ENCODE measurements at regions not wholly inside any gene's neighbourhood (a gene's known extent, or its start where the extent isn't known, plus 50 kb on each side); places are given as distances from the start of the nearest gene placed in this dataset.

DNA sequence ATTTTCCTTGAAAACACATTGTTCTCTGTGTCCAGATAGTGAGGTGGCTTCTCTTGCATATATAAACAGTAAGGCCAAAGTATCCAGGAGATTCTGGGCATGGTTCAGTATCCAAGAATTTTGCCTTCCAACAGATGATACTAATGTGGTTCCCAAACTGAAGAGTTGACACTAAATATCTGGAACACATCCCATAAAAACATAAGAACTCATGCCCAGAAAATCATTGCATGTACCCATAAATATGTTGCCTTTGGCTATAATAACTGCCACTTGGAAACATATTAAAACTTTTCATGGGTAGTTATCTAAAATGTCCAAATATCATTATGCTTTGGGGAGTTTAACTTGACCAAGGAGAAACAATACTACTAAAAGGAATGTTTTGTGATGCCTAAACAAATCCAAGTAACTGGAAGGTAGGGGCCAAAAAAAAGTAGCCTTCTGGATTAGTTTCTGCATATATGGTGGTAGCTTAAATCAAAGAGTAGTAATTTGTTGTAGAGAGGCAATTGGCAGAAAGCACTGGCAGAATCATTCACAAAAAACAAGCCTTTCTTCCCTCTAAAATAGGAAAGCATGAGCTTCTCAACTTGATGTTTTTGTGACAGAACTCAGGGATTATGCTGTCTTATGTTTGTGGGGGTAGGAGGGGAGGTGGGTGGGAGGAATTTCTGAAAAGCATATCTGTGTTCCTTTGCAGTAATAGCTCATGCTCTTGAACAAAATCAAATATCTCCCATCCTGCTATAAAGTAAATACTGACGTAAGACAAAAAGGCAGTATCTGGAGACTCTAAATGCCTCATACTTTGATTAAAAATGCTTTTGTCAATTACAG is 753.9 kb downstream of the TUSC7 start:
- H3K36me3 Mint-ChIP-seq, result no peaks in the 10 kb centered on the region
- no peak for ATAC-seq

GRCh38 chr3:117471831-117472230 is 762.3 kb downstream of the TUSC7 start:
- Mint-ChIP-seq H3K4me3 (no peak overlapping the region), H3K9me3 (peaks cover 9% of the 10 kb centered on the region), H3K4me1 (ENCODE audit: low read depth in 2 of 2) (no peaks in the 10 kb centered on the region), H3K27ac (no peak overlapping the region), H3K36me3 (peaks cover 4% of the 10 kb centered on the region), H3K27me3 (no peaks in the 10 kb centered on the region)
- DNase-seq (ENCODE audit: low spot score) (no peak), ATAC-seq (no peak)

More for the DNA sequence above, 753.9 kb downstream of the TUSC7 start:
- Mint-ChIP-seq H3K27me3 (no peaks in the 10 kb centered on the region), H3K4me3 (no peak overlapping the region), H3K27ac (no peak overlapping the region), H3K9me3 (peaks cover 11% of the 10 kb centered on the region), H3K4me1 (ENCODE audit: low read depth in 2 of 2) (no peaks in the 10 kb centered on the region)
- no peak for DNase-seq (ENCODE audit: low spot score)

DNA sequence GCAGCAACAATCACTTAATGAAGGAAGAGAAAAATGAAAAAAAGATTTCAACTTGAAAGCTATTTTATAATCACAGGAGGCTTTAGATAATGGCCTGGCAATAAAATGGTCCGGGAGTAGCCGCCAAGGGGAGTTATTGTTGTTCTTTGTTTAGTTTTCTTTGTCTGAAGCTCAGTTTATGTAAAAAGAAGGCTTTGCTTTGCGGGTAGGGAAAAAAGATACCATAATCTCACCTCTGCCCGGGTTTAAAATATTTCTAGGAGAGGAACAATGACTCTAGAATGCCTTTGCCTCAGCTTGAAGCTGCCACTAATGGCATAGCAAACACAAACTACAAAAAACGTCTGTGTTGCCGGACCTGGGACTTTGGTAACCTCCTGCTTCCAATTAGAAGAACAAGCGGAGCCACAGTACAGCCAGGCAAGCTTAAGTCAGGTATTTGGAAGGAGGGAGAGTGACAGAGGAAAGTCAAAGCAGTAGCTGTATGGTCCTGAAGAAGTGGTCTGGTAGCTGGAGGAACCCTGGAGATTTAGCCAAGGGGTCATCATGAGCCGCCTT is 764.5 kb downstream of the TUSC7 start:
- ATAC-seq, result no peak
- H3K4me1 Mint-ChIP-seq (ENCODE audit: low read depth in 2 of 2), result no peaks in the 10 kb centered on the region
- DNase-seq (ENCODE audit: low spot score), result no peak
- peaks cover 4% of the 10 kb centered on the region for H3K36me3 Mint-ChIP-seq
- peaks cover 9% of the 10 kb centered on the region for H3K9me3 Mint-ChIP-seq
- no peaks in the 10 kb centered on the region for H3K27me3 Mint-ChIP-seq
- H3K27ac Mint-ChIP-seq, result no peak overlapping the region
- no peak overlapping the region for H3K4me3 Mint-ChIP-seq

DNA sequence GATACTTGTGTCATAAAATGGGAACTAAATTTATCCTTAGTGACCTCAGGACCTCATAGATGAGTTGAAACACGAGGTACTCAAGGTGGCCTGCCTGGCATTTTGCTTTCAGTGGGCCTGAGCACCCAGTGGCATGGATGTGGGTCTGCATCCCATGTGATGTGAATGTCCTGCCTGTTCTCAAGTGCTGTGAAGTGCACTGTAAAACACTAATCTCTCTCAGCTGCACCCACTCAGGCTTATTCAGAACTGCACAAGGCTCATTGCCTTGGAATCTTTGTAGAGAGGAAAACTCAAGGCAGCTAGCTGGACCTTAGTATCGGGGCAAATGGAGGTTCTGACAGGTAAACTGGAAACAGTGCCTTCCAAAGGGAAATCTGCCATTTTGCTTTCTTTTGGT is 767.0 kb downstream of the TUSC7 start:
- Mint-ChIP-seq H3K27me3 (no peaks in the 10 kb centered on the region), H3K36me3 (peaks cover 4% of the 10 kb centered on the region), H3K9me3 (peaks cover 13% of the 10 kb centered on the region), H3K27ac (no peak overlapping the region), H3K4me1 (ENCODE audit: low read depth in 2 of 2) (no peaks in the 10 kb centered on the region), H3K4me3 (no peak overlapping the region)
- ATAC-seq (no peak), DNase-seq (ENCODE audit: low spot score) (no peak)

GRCh38 chr3:117477214-117477755 is 767.7 kb downstream of the TUSC7 start:
- no peak overlapping the region for H3K4me3 Mint-ChIP-seq
- peaks cover 4% of the 10 kb centered on the region for H3K36me3 Mint-ChIP-seq
- H3K9me3 Mint-ChIP-seq, result peaks cover 13% of the 10 kb centered on the region
- no peak overlapping the region for H3K27ac Mint-ChIP-seq
- H3K27me3 Mint-ChIP-seq, result no peaks in the 10 kb centered on the region
- DNase-seq (ENCODE audit: low spot score), result no peak
- no peak for ATAC-seq
- no peaks in the 10 kb centered on the region for H3K4me1 Mint-ChIP-seq (ENCODE audit: low read depth in 2 of 2)

DNA sequence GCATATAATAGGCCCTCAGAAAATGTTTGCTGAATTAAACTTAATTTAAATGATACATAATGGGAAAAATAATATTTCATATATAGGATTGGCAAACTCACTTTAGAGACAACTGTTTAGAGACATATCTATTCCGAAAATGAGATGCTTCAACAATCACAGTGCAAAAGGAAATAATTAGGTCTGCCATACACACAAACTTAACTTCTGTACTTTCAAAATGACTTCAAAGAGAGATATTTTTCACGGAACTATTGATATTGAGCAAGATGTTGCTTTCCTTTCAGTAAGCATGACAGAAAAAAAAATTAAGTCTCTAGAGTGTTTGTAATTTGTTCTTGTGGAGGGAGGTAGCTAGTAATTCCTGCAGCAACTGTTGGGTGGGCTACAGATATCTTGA is 769.5 kb downstream of the TUSC7 start:
- H3K27ac Mint-ChIP-seq, result no peak overlapping the region
- peaks cover 4% of the 10 kb centered on the region for H3K36me3 Mint-ChIP-seq
- no peak for ATAC-seq
- H3K9me3 Mint-ChIP-seq, result peaks cover 14% of the 10 kb centered on the region
- H3K4me1 Mint-ChIP-seq (ENCODE audit: low read depth in 2 of 2), result no peaks in the 10 kb centered on the region
- H3K4me3 Mint-ChIP-seq, result no peak overlapping the region
- DNase-seq (ENCODE audit: low spot score), result no peak
- H3K27me3 Mint-ChIP-seq, result no peaks in the 10 kb centered on the region

- Mint-ChIP-seq H3K4me1 (ENCODE audit: low read depth in 2 of 2) (no peaks in the 10 kb centered on the region), H3K4me3 (no peak overlapping the region), H3K27me3 (no peaks in the 10 kb centered on the region), H3K27ac (no peak overlapping the region), H3K36me3 (peaks cover 3% of the 10 kb centered on the region), H3K9me3 (peaks cover 12% of the 10 kb centered on the region)
- DNase-seq (ENCODE audit: low spot score) (no peak), ATAC-seq (no peak)
These were observed 770.9 kb downstream of the TUSC7 start for GRCh38 chr3:117480525-117480924.

- H3K27me3 Mint-ChIP-seq, result no peaks in the 10 kb centered on the region
- no peaks in the 10 kb centered on the region for H3K36me3 Mint-ChIP-seq
- H3K4me3 Mint-ChIP-seq, result no peak overlapping the region
- H3K9me3 Mint-ChIP-seq, result peaks cover 7% of the 10 kb centered on the region
- no peak for DNase-seq (ENCODE audit: low spot score)
- no peak overlapping the region for H3K27ac Mint-ChIP-seq
- H3K4me1 Mint-ChIP-seq (ENCODE audit: low read depth in 2 of 2), result no peaks in the 10 kb centered on the region
- ATAC-seq, result no peak
These were observed 771.4 kb downstream of the TUSC7 start for GRCh38 chr3:117480972-117481371.

- Mint-ChIP-seq H3K9me3 (peaks cover 7% of the 10 kb centered on the region), H3K27ac (no peak overlapping the region), H3K27me3 (no peaks in the 10 kb centered on the region), H3K4me3 (no peak overlapping the region), H3K4me1 (ENCODE audit: low read depth in 2 of 2) (no peaks in the 10 kb centered on the region), H3K36me3 (no peaks in the 10 kb centered on the region)
- ATAC-seq, result no peak
- DNase-seq (ENCODE audit: low spot score), result no peak
These were observed 774.3 kb downstream of the TUSC7 start for GRCh38 chr3:117483839-117484238.

GRCh38 chr3:117485841-117486240 is 776.3 kb downstream of the TUSC7 start:
- H3K4me1 Mint-ChIP-seq (ENCODE audit: low read depth in 2 of 2), result no peaks in the 10 kb centered on the region
- H3K4me3 Mint-ChIP-seq, result no peak overlapping the region
- H3K9me3 Mint-ChIP-seq, result peaks cover 3% of the 10 kb centered on the region
- DNase-seq (ENCODE audit: low spot score) (no peak), ATAC-seq (no peak)
- no peaks in the 10 kb centered on the region for H3K27me3 Mint-ChIP-seq
- no peaks in the 10 kb centered on the region for H3K36me3 Mint-ChIP-seq
- no peak overlapping the region for H3K27ac Mint-ChIP-seq

- no peak for ATAC-seq
- no peak overlapping the region for H3K4me3 Mint-ChIP-seq
- no peaks in the 10 kb centered on the region for H3K27me3 Mint-ChIP-seq
- H3K9me3 Mint-ChIP-seq, result peaks cover 3% of the 10 kb centered on the region
- no peaks in the 10 kb centered on the region for H3K36me3 Mint-ChIP-seq
- no peak overlapping the region for H3K27ac Mint-ChIP-seq
- no peaks in the 10 kb centered on the region for H3K4me1 Mint-ChIP-seq (ENCODE audit: low read depth in 2 of 2)
- no peak for DNase-seq (ENCODE audit: low spot score)
These were observed 777.4 kb downstream of the TUSC7 start for GRCh38 chr3:117486719-117487716.

- H3K36me3 Mint-ChIP-seq, result no peaks in the 10 kb centered on the region
- peaks cover 7% of the 10 kb centered on the region for H3K9me3 Mint-ChIP-seq
- H3K4me3 Mint-ChIP-seq, result no peak overlapping the region
- no peaks in the 10 kb centered on the region for H3K27me3 Mint-ChIP-seq
- no peak overlapping the region for H3K27ac Mint-ChIP-seq
- no peak for ATAC-seq
- no peak for DNase-seq (ENCODE audit: low spot score)
- H3K4me1 Mint-ChIP-seq (ENCODE audit: low read depth in 2 of 2), result no peaks in the 10 kb centered on the region
These were observed 779.4 kb downstream of the TUSC7 start for GRCh38 chr3:117488983-117489382.

- ATAC-seq, result no peak
- H3K4me1 Mint-ChIP-seq (ENCODE audit: low read depth in 2 of 2), result no peaks in the 10 kb centered on the region
- H3K27me3 Mint-ChIP-seq, result no peaks in the 10 kb centered on the region
- no peak overlapping the region for H3K27ac Mint-ChIP-seq
- no peak for DNase-seq (ENCODE audit: low spot score)
- no peaks in the 10 kb centered on the region for H3K36me3 Mint-ChIP-seq
- peaks cover 4% of the 10 kb centered on the region for H3K9me3 Mint-ChIP-seq
- H3K4me3 Mint-ChIP-seq, result no peak overlapping the region
These were observed 780.1 kb downstream of the TUSC7 start for GRCh38 chr3:117489663-117490079.
